A172 (cell line): ENCODE measurements at regions not wholly inside any gene's neighbourhood (a gene's known extent, or its start where the extent isn't known, plus 50 kb on each side); places are given as distances from the start of the nearest gene placed in this dataset.
"Not testable (repeated sequence)": the region's sequence is repeated elsewhere in the genome, so short reads cannot be mapped to it uniquely, and the experiment has no call there.

ENCODE experiments used
- DNase-seq: peaks from one replicate; pipeline ENCODE4 v3.0.0-alpha.2; 2015; ENCODE audit warnings: low spot score

- peak; percentile 63 for DNase-seq
These were observed 626.1 kb upstream of the NRG3 start for GRCh38 chr10:81248886-81249285.

- no peak for DNase-seq
These were observed 623.4 kb upstream of the NRG3 start for GRCh38 chr10:81251457-81252115.

GRCh38 chr10:81264991-81265390 lies 610.0 kb upstream of the NRG3 start:
- not testable (repeated sequence) for DNase-seq

- DNase-seq, result no peak
These were observed 604.9 kb upstream of the NRG3 start for GRCh38 chr10:81270051-81270450.

GRCh38 chr10:81280497-81281479 lies 594.2 kb upstream of the NRG3 start:
- peak; percentile 50 for DNase-seq

- no peak for DNase-seq
These were observed 586.5 kb upstream of the NRG3 start for GRCh38 chr10:81288544-81288943.

GRCh38 chr10:81297292-81297691 lies 577.7 kb upstream of the NRG3 start:
- DNase-seq, result no peak

- peak; percentile 34 for DNase-seq
These were observed 571.3 kb upstream of the NRG3 start for GRCh38 chr10:81303656-81304055.

- no peak for DNase-seq
These were observed 567.8 kb upstream of the NRG3 start for GRCh38 chr10:81306971-81307782.

- DNase-seq, result no peak
These were observed 565.9 kb upstream of the NRG3 start for GRCh38 chr10:81309041-81309552.

GRCh38 chr10:81314471-81314870 lies 560.5 kb upstream of the NRG3 start:
- DNase-seq, result no peak

- DNase-seq, result no peak
These were observed 560.0 kb upstream of the NRG3 start for GRCh38 chr10:81315026-81315425.

GRCh38 chr10:81348003-81348402 lies 527.0 kb upstream of the NRG3 start:
- DNase-seq, result no peak

- DNase-seq, result no peak
These were observed 507.9 kb upstream of the NRG3 start for GRCh38 chr10:81367132-81367531.

GRCh38 chr10:81386817-81387216 lies 488.2 kb upstream of the NRG3 start:
- no peak for DNase-seq

- DNase-seq, result no peak
These were observed 471.5 kb upstream of the NRG3 start for GRCh38 chr10:81403451-81403850.

GRCh38 chr10:81405399-81405798 lies 469.6 kb upstream of the NRG3 start:
- no peak for DNase-seq

- peak; percentile 29 for DNase-seq
These were observed 461.0 kb upstream of the NRG3 start for GRCh38 chr10:81414038-81414437.

GRCh38 chr10:81426722-81427121 lies 448.3 kb upstream of the NRG3 start:
- no peak for DNase-seq

- no peak for DNase-seq
These were observed 446.4 kb upstream of the NRG3 start for GRCh38 chr10:81428456-81429134.

- no peak for DNase-seq
These were observed 435.5 kb upstream of the NRG3 start for GRCh38 chr10:81439445-81439844.
